ENCODE measurements at regions not wholly inside any gene's neighbourhood (a gene's known extent, or its start where the extent isn't known, plus 50 kb on each side); places are given as distances from the start of the nearest gene placed in this dataset.

DNA sequence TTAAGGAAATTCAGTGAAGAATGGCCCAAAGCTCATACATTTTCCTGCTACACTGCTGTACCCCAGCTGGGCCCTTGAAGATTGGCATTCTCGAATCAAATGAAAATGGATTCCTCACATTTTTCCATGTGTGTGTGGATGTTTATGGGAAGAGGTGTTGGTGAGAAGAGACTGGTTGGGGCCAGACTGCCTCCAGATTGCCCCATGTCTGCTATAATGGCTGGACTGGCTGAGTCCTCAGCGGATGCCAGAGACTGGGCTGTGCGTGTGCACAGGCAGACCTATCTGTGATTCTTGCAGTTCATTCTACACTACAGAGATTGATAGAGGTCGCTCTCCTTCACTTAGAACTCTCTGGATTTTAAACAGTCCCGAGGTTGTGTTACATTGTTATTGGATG, 183.6 kb upstream of the GDF10 start:
- in situ Hi-C loops (cut with HindIII; ENCODE audit: low pct_unique_long_range_greater_than_20kb, low sequenced_read_pairs), result no loop called here
- no peak for DNase-seq (ENCODE audit: low read depth in 1 of 2, low spot score in 1 of 2)
- TF ChIP-seq JUND (IDR thresholded peaks at IDR 0.05; ENCODE audit: low read depth), result no peak

GRCh38 chr10:47118326-47118725, 181.7 kb upstream of the GDF10 start:
- in situ Hi-C loops (cut with HindIII; ENCODE audit: low pct_unique_long_range_greater_than_20kb, low sequenced_read_pairs), result no loop called here
- TF ChIP-seq JUND (IDR thresholded peaks at IDR 0.05; ENCODE audit: low read depth), result no peak
- no peak for DNase-seq (ENCODE audit: low read depth in 1 of 2, low spot score in 1 of 2)

- DNase-seq (ENCODE audit: low read depth in 1 of 2, low spot score in 1 of 2), result no peak
- in situ Hi-C loops (cut with HindIII; ENCODE audit: low pct_unique_long_range_greater_than_20kb, low sequenced_read_pairs), result no loop called here
- TF ChIP-seq JUND (IDR thresholded peaks at IDR 0.05; ENCODE audit: low read depth), result no peak
Measured at GRCh38 chr10:47121336-47121735, 178.7 kb upstream of the GDF10 start.

DNA sequence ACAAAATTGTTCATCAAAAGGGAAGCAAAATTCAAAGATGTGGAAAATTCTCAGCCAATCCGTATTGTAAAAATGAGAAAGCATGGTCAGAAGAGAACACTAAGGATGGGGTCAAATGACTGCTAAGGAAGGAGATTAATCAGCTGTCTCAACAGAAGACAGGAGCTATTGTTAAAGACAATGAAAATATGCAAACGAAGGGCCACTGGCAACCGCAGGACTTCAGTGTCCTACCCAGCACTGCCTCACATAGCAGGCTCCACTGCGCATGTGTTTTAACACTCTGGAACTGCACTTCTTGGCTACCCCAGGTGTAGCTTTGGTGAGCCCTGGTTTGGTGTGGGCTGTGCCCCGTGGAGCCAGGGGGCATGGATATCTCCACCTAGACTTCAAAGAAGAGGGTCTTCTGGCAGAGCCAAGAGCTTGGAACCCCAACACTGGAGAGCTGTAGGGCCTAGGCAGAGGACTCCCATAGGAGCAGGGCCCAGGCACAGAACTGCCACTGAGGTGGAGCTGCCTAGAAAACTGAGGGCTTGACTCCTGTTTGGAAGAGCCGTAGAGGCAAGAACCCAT, 176.2 kb upstream of the GDF10 start:
- DNase-seq (ENCODE audit: low read depth in 1 of 2, low spot score in 1 of 2), result no peak
- in situ Hi-C loops (cut with HindIII; ENCODE audit: low pct_unique_long_range_greater_than_20kb, low sequenced_read_pairs), result no loop called here
- TF ChIP-seq JUND (IDR thresholded peaks at IDR 0.05; ENCODE audit: low read depth), result no peak

DNA sequence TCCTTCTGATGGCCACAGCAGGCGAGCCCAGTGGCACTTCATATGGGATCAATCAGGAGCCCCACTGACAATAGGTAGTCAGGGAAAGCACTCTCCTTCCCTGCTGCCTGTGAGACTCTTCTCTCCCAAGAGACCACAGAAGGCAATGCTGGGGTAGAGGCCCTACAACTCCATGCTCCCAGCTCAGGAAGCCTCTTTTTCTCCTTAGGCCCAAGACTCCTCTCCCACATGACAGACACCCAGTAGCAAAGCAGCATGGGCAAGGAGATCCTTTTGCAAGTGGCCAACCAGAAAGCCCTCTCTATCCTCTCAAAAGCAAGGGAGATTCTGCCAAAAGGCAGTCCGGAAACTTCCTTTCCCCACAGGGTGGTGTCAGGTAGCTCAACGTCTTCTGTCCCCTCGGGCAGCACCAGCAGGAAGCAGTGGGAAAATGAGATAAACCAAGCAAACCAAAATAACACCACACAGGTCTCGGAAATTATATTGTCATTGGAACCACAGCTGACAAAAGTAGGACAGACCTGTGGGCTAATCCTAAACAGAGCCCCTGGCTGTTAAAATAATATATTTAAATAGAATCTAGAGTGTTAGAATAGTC, 172.7 kb upstream of the GDF10 start:
- no peak for TF ChIP-seq JUND (IDR thresholded peaks at IDR 0.05; ENCODE audit: low read depth)
- no peak for DNase-seq (ENCODE audit: low read depth in 1 of 2, low spot score in 1 of 2)
- in situ Hi-C loops (cut with HindIII; ENCODE audit: low pct_unique_long_range_greater_than_20kb, low sequenced_read_pairs), result no loop called here

DNA sequence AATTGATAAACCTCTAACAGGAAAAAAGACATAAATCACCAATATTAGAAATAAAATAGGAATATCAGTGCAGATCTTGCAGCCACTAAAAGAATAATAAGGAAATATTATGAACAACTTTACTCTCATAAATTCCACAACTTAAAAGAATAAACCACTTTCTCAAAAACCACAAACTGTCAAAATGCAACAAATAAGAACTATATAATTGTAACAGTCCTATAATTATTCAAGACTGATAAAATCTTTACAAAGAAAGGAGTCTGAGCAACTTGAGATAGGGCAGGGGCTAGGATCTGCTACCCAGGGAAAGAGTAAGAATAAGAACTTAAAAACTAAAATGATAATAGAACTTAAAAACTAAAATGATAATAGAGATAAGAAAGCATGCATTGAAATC, 169.5 kb upstream of the GDF10 start:
- TF ChIP-seq JUND (IDR thresholded peaks at IDR 0.05; ENCODE audit: low read depth), result no peak
- no peak for DNase-seq (ENCODE audit: low read depth in 1 of 2, low spot score in 1 of 2)
- in situ Hi-C loops (cut with HindIII; ENCODE audit: low pct_unique_long_range_greater_than_20kb, low sequenced_read_pairs), result no loop called here

DNA sequence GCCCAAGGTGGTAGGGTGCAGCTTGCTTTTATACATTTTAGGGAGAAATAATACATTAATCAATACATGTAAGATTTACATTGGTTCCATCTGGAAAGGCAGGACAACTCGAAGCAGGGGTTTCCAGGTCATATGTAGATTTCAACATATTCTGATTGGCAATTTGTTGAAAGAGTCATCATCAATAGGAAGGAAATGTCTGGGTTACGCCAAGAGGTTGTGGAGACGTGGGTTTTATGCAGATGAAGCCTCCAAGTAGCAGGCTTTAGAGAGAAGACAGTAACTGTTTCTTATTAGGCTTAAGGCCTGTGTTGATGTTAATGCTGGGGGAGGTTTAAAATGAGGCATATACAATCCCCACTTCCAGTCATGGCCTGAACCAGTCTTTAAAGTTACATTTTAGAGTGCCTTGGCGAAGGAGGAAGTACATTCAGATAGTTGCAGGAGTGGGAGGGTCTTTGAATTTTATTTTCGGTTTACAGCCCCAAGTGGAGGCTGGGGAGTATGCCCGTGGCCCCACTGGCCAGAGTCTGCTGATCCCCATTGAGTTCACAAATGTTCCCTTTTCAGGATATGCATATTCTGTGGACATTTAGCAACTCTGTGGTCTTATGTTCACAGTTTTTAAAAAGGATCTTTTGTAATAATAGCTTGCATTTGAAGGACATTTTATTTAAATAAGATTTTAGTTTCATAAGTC, 166.0 kb upstream of the GDF10 start:
- in situ Hi-C loops (cut with HindIII; ENCODE audit: low pct_unique_long_range_greater_than_20kb, low sequenced_read_pairs), result no loop called here
- no peak for TF ChIP-seq JUND (IDR thresholded peaks at IDR 0.05; ENCODE audit: low read depth)
- DNase-seq (ENCODE audit: low read depth in 1 of 2, low spot score in 1 of 2), result no peak

DNA sequence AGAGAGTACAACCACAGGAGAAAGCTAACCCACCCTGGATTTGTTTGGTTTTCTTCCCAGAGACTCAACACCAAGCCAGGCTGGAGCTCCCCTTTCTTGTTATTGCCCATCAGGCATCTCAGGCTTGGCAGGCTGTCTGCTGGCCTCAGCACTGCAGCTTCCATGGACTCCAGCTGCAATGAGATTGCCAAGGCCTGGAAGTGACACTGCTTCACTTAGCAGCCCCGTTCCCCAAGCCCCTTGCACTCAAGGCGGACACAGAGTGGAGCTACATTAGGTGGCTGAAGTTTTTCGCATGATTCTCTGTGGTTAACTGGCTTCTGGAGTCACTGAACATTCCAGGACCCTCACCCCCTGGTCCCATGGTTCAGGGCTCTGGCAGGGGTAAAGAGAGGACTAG, 163.1 kb upstream of the GDF10 start:
- DNase-seq (ENCODE audit: low read depth in 1 of 2, low spot score in 1 of 2), result no peak
- no peak for TF ChIP-seq JUND (IDR thresholded peaks at IDR 0.05; ENCODE audit: low read depth)
- in situ Hi-C loops (cut with HindIII; ENCODE audit: low pct_unique_long_range_greater_than_20kb, low sequenced_read_pairs), result no loop called here

DNA sequence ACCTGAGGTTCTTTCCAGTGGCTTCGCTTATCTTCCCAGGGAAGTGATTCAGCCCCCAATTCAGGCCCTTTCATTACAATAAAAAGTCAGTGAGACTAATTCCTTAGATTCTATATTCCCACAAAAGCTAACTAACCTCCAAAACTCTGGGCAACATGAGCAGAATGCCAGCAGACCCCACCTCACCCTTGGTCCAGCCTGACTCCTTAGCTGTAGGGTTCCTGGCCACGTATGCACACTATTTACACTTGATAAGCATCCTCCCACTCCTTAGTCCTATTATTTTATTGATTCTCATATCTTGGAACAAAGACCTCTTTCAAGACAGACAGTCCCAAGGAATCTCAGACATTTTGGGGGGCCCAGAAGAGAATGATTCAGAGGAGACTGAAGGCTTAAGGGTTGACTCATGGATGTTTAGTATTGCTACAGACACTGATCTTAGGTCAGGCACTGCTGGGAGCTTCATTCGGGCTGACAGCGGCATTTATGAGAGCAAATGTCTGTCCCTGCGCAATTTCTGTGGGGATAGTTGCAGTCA, 162.6 kb upstream of the GDF10 start:
- in situ Hi-C loops (cut with HindIII; ENCODE audit: low pct_unique_long_range_greater_than_20kb, low sequenced_read_pairs), result no loop called here
- no peak for TF ChIP-seq JUND (IDR thresholded peaks at IDR 0.05; ENCODE audit: low read depth)
- DNase-seq (ENCODE audit: low read depth in 1 of 2, low spot score in 1 of 2), result no peak

GRCh38 chr10:47139121-47139520, 160.9 kb upstream of the GDF10 start:
- TF ChIP-seq JUND (IDR thresholded peaks at IDR 0.05; ENCODE audit: low read depth), result no peak
- DNase-seq (ENCODE audit: low read depth in 1 of 2, low spot score in 1 of 2), result no peak
- in situ Hi-C loops (cut with HindIII; ENCODE audit: low pct_unique_long_range_greater_than_20kb, low sequenced_read_pairs), result no loop called here

DNA sequence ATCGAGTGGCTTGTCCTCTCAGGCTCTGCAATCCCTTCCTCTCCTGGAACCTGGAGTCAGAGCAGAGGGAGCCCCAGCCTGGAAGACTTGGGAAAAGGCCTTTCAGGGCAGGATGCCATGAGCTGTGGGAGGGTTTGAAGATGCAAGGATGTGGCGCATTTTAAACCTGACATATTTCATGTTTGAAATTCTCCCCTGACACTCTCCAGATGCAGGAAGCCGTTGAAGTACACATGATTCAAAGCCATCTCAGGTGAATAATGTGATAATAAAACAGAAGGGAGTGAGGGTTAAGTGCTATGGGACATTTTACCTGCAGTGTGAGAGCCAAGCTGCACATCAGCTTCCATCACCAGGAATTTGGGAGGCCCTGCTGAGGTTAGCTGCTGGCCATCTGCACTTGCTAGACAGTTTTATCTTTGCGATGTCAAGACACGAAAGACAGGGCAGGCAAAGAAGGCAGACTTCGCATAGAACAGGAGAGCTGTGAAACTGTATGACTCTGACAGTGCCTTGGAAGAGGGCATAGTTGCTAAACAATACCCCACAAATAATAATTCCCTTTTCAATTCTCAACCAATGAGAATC, 159.1 kb upstream of the GDF10 start:
- no peak for DNase-seq (ENCODE audit: low read depth in 1 of 2, low spot score in 1 of 2)
- TF ChIP-seq JUND (IDR thresholded peaks at IDR 0.05; ENCODE audit: low read depth), result no peak
- in situ Hi-C loops (cut with HindIII; ENCODE audit: low pct_unique_long_range_greater_than_20kb, low sequenced_read_pairs), result no loop called here

- no peak for TF ChIP-seq JUND (IDR thresholded peaks at IDR 0.05; ENCODE audit: low read depth)
- no peak for DNase-seq (ENCODE audit: low read depth in 1 of 2, low spot score in 1 of 2)
- in situ Hi-C loops (cut with HindIII; ENCODE audit: low pct_unique_long_range_greater_than_20kb, low sequenced_read_pairs), result no loop called here
Measured at GRCh38 chr10:47141349-47141748, 158.6 kb upstream of the GDF10 start.

GRCh38 chr10:47143072-47143471, 156.9 kb upstream of the GDF10 start:
- no peak for TF ChIP-seq JUND (IDR thresholded peaks at IDR 0.05; ENCODE audit: low read depth)
- in situ Hi-C loops (cut with HindIII; ENCODE audit: low pct_unique_long_range_greater_than_20kb, low sequenced_read_pairs), result no loop called here
- DNase-seq (ENCODE audit: low read depth in 1 of 2, low spot score in 1 of 2), result no peak

All from T47D (cell line).